ENCODE measurements at regions not wholly inside any gene's neighbourhood (a gene's known extent, or its start where the extent isn't known, plus 50 kb on each side); places are given as distances from the start of the nearest gene placed in this dataset.

DNA sequence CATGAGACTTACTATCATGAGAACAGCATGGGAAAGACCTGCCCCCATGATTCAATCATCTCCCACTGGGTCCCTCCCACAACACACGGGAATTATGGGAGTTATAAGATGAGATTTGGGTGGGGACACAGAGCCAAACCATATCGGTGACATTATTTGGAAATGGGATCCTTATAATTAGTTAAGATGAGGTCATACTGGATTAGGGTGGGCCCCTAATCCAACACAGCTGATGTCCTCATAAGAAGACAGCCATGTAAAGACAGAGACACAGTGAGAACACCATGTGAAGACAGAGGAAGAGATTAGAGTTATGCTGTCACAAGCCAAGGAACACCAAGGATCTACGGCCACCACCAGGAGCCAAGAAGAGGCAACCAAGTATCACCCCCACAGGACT, 161.7 kb downstream of the SPTSSA start:
- TF ChIP-seq TAF7 (tag; IDR thresholded peaks at IDR 0.05): no peak
- TF ChIP-seq MTF1 (CRISPR knock-in tag; IDR thresholded peaks at IDR 0.05; ENCODE audit: borderline replicate concordance): no peak
- TF ChIP-seq EP300 (IDR thresholded peaks at IDR 0.05; ENCODE audit: low read length): no peak
- TF ChIP-seq, protein P1, sequence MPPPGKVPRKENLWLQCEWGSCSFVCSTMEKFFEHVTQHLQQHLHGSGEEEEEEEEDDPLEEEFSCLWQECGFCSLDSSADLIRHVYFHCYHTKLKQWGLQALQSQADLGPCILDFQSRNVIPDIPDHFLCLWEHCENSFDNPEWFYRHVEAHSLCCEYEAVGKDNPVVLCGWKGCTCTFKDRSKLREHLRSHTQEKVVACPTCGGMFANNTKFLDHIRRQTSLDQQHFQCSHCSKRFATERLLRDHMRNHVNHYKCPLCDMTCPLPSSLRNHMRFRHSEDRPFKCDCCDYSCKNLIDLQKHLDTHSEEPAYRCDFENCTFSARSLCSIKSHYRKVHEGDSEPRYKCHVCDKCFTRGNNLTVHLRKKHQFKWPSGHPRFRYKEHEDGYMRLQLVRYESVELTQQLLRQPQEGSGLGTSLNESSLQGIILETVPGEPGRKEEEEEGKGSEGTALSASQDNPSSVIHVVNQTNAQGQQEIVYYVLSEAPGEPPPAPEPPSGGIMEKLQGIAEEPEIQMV (tag; conservative IDR thresholded peaks at IDR 0.05; ENCODE audit: low read depth): no peak

Measured in K562 (cell line).